HG03439 (cell line): ENCODE measurements at regions not wholly inside any gene's neighbourhood (a gene's known extent, or its start where the extent isn't known, plus 50 kb on each side); places are given as distances from the start of the nearest gene placed in this dataset.
"Not testable (repeated sequence)": the region's sequence is repeated elsewhere in the genome, so short reads cannot be mapped to it uniquely, and the experiment has no call there.

Experiments
- ATAC-seq: cut with Tn5 transposase; IDR thresholded peaks from one replicate; pipeline ENCODE4 v1.9.1; 2021; ENCODE audit warnings: mild to moderate bottlenecking, moderate library complexity; ENCODE audit not compliant: unreplicated experiment

- ATAC-seq = no peak
Measured at GRCh38 chr11:37391615-37392014, 793.6 kb upstream of the RAG2 start.

- ATAC-seq = no peak
Measured at GRCh38 chr11:37390576-37391083, 792.6 kb upstream of the RAG2 start.

- no peak for ATAC-seq
Measured at GRCh38 chr11:37378958-37379357, 780.9 kb upstream of the RAG2 start.

- ATAC-seq = no peak
Measured at GRCh38 chr11:37372667-37373066, 774.6 kb upstream of the RAG2 start.

GRCh38 chr11:37371346-37371970 is 773.4 kb upstream of the RAG2 start:
- no peak for ATAC-seq

- no peak for ATAC-seq
Measured at GRCh38 chr11:37370817-37371216, 772.8 kb upstream of the RAG2 start.

GRCh38 chr11:37364246-37364839 is 766.3 kb upstream of the RAG2 start:
- no peak for ATAC-seq

- no peak for ATAC-seq
Measured at GRCh38 chr11:37353192-37353591, 755.2 kb upstream of the RAG2 start.

GRCh38 chr11:37352485-37352884 is 754.4 kb upstream of the RAG2 start:
- ATAC-seq = no peak

- no peak for ATAC-seq
Measured at GRCh38 chr11:37343290-37343689, 745.3 kb upstream of the RAG2 start.

GRCh38 chr11:37336401-37336800 is 738.4 kb upstream of the RAG2 start:
- no peak for ATAC-seq

- ATAC-seq = no peak
Measured at GRCh38 chr11:37333345-37333744, 735.3 kb upstream of the RAG2 start.

GRCh38 chr11:37323843-37324242 is 725.8 kb upstream of the RAG2 start:
- no peak for ATAC-seq

- ATAC-seq = no peak
Measured at GRCh38 chr11:37322333-37323194, 724.5 kb upstream of the RAG2 start.

GRCh38 chr11:37320921-37321320 is 722.9 kb upstream of the RAG2 start:
- ATAC-seq = no peak

- no peak for ATAC-seq
Measured at GRCh38 chr11:37317803-37318202, 719.8 kb upstream of the RAG2 start.

- no peak for ATAC-seq
Measured at GRCh38 chr11:37313266-37313665, 715.2 kb upstream of the RAG2 start.

GRCh38 chr11:37306563-37306962 is 708.5 kb upstream of the RAG2 start:
- ATAC-seq = no peak

GRCh38 chr11:37301405-37301804 is 703.4 kb upstream of the RAG2 start:
- ATAC-seq = not testable (repeated sequence)

- ATAC-seq = no peak
Measured at GRCh38 chr11:37298173-37298572, 700.1 kb upstream of the RAG2 start.

GRCh38 chr11:37286890-37287289 is 688.9 kb upstream of the RAG2 start:
- no peak for ATAC-seq

- no peak for ATAC-seq
Measured at GRCh38 chr11:37282367-37282766, 684.3 kb upstream of the RAG2 start.
